Ureter (tissue), 1 donor: ENCODE measurements at regions not wholly inside any gene's neighbourhood (a gene's known extent, or its start where the extent isn't known, plus 50 kb on each side); places are given as distances from the start of the nearest gene placed in this dataset.
"Not testable (repeated sequence)": the region's sequence is repeated elsewhere in the genome, so short reads cannot be mapped to it uniquely, and the experiment has no call there.

Experiments
- DNase-seq: peaks from one replicate; pipeline ENCODE4 v3.0.0-alpha.2; 2020; ENCODE audit warnings: low spot score
- donor health status: DM: yes; HTN: yes; CAD: no.

DNA sequence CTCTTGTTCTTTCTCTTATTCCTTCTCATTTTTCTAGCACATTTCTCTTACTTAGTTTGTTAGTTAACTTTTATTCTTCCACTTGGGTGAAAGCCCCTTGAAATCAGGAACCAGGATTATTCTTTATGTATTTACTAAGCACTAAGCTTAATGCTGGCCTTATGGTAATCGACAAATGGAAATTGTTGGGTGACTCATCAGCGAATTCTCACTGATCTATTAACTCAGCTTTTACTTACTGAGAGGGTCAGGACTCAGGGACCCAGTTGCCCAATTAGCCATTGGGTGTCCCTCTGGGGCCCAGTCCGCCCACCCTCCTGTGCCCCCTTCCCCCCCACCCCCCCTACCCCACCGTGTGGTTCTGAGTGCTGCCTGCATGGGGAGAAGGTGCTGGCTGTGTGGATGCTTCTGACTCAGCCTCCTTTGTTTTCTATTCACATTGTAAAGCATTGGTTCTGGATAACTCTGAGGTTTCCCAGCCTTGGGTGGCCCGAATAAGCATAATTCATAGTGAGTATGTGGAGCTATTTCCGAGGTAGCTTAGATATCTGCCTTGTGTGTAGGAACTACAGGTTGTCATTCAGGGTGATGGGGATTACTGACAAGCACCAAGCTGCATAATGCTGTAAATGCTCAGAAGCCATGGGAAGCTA lies 240.9 kb downstream of the FGF9 start:
- DNase-seq = no peak

- no peak for DNase-seq
These were observed 242.1 kb downstream of the FGF9 start for GRCh38 chr13:21913010-21913409.

DNA sequence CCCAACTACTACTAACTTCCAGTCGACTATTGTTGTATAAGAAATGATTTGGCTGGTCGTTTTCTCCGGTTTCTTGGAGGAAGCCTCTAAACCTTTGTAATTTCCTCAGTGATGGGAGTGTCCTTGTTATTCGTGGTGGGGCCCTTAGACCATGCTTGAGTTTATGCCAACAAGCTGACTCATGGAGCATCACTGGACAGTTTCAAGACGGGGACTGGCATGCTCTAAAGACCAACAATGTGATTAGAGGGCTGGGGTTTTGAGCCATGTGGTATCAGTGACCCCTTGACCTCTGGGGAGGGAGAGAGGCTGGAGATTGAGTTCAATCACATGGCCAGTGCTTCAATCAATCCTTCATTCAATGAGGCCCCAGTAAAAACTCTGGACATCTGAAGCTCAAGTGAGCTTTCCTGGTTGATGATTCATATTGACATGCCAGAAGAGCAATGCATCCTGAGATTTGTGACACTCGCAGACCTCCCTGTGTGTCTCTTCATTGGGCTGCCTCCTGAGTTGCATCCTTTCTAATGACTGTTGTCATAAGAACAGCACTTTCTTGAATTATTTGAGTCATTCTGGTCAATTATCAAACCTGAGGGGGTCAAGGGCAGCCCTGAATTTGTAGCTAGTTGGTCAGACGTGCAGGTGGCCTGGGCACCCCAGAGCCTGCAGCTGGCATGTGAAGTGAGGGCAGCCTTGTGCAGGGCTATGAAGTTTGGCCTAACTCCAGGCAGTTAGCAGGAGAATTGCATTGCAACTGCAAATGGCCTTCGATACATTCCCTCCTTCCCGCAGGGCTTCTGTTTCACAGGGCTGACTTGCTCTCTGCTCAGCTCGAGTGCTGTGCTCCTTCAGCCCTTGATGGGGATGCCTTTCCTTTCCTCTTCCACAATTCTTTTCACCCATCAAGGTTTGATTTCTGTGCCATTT lies 246.5 kb downstream of the FGF9 start:
- DNase-seq = no peak

GRCh38 chr13:21920802-21921201 lies 249.9 kb downstream of the FGF9 start:
- not testable (repeated sequence) for DNase-seq

- no peak for DNase-seq
These were observed 254.1 kb downstream of the FGF9 start for GRCh38 chr13:21924958-21925357.

- DNase-seq = no peak
These were observed 254.8 kb downstream of the FGF9 start for GRCh38 chr13:21925720-21926119.

DNA sequence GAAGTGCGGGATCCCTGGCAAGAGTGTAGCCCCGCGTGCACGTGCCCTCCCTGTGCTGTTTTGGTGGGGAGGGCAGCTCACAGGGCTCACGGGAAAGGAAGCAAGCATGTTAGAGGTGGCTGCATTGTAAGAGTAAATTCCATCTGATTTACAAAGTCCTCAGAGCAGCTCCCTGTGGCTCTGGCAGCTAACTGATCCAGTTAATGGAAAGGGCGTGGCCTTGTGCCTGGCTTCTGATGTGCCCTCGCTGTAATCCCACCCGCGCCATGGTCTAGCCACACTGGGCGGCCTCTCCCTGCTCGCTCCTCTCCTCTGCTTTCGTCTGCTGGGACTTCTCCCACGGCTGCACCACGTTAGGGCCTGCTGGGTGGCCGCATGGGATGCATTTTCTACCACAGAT lies 258.5 kb downstream of the FGF9 start:
- no peak for DNase-seq

GRCh38 chr13:21930536-21930935 lies 259.7 kb downstream of the FGF9 start:
- DNase-seq = no peak

- no peak for DNase-seq
These were observed 261.7 kb downstream of the FGF9 start for GRCh38 chr13:21932578-21932977.

DNA sequence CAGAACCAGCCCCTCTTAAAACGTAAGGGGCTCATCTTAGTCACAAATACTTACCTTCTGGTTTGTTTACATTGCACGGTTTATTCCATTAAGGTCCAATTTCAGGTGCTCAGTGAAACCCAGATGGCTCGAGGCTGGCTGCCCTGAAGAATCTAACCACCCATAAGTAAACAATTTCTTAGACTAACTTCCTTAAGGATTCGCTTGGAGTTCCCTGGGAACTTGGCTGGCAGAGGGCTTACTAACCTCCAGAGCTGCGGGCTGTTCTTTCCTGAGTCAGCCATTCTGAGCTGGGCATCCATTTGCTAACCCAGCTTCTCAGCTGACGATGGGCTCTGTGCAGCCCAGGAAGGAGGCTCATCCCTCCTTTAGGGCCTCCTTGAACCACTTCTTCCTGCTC lies 262.1 kb downstream of the FGF9 start:
- DNase-seq = no peak

- no peak for DNase-seq
These were observed 263.4 kb downstream of the FGF9 start for GRCh38 chr13:21934284-21934683.

DNA sequence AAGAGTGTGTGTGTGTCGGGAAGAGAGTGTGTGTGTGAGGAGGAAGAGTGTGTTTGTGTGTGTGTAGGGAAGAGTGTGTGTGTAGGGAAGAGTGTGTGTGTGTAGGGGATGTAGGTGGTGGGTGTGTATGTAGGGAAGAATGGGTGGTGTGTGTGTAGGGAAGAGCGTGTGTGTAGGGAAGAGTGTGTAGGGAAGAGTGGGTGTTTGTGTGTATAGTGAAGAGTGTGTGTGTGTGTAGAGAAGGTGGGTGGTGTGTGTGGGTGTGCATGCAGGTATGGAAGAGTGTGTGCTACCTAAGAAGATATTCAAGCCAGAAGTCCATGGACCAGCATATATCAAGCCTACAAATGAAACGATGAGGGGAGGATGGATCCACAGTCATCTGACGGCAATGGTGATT lies 265.8 kb downstream of the FGF9 start:
- no peak for DNase-seq

DNA sequence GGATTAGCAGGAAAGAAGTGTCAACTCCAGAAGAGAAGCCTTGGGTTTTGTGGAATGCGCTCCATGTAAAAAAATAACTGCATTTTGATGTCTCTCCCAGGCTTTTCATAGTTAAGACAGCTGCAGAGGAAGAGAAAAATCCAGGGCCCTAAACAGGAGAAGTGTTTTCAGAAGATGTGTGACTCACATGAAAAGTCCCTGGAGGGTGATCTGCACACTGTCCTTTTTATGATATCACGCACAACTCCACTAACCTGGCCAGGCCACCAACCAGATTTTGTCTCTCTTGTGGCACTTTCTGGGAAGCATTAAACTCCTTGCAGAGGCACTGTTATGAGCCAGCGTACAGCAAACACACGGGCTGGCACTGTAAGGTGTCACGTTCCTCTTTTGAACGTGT lies 267.3 kb downstream of the FGF9 start:
- DNase-seq = no peak

DNA sequence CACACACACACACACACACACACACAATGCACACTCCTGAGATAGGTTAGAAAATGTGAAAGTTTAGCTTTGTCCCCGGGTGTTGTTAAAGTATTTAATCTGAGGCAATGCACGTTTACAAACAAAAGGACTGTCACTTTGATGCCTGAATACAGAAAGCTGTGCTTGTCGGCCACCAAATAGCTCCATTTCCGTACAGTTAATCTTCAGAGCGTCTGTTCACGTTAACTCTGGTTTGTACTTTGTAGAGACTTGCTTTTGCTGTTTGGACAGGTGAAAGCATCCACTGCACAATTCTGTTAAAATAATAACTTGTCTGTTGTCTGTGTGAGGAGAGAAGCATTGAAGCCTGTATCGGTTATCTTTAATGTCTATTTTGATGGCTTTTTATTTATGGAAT lies 267.8 kb downstream of the FGF9 start:
- no peak for DNase-seq

DNA sequence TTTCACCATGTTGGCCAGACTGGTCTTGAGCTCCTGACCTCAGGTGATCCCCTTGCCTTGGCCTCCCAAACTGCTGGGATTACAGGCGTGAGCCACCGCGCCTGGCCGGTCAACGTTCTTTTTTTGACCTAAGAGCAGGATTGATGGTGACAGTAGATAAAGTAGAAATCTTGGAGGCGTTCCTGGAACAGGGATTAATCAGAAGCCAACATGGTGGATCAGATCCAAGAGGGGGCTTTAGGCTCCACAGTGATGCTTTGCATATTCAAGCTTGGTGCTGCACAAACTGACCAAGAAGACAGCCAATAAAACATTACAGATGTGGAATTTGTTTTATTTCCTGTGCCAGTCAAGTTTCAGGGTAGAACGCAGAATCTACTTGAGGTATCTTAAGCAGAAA lies 271.2 kb downstream of the FGF9 start:
- DNase-seq = no peak

DNA sequence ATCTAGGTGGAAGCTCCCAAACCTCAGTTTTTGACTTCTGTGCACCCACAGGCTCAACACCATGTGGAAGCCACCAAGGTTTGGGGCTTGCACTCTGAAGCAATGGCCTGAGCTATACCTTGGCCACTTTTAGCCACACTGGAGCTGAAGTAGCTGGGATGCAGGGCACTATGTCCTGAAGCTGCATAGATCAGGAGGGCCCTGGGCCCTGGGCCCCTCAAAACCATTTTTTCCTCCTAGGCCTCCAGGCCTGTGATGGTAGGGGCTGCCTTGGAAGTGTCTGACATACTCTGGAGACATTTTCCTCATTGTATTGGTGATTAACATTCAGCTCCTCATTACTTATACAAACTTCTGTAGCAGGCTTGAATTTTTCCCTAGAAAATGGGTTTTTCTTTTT lies 273.7 kb downstream of the FGF9 start:
- no peak for DNase-seq

DNA sequence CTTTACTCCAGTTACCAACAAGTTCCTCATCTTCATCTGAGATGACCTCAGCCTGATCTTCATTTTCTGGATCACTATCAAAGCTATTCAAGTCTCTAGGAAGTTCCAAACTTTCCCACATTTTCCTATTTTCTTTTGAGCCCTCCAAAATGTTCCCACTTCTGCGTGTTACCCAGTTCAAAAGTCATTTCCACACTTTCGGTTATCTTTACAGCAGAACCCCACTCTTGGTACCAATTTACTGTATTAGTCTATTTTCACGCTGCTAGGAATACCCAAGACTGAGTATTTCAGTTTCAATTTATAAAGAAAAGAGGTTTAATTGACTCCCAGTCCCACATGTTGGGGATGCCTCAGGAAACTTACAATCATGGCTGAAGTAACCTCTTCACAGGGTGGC lies 274.3 kb downstream of the FGF9 start:
- no peak for DNase-seq

GRCh38 chr13:21946964-21947363 lies 276.1 kb downstream of the FGF9 start:
- no peak for DNase-seq

GRCh38 chr13:21948769-21949474 lies 278.0 kb downstream of the FGF9 start:
- DNase-seq = no peak

- DNase-seq = no peak
These were observed 279.1 kb downstream of the FGF9 start for GRCh38 chr13:21949818-21950429.

- DNase-seq = no peak
These were observed 285.8 kb downstream of the FGF9 start for GRCh38 chr13:21956666-21957065.

- no peak for DNase-seq
These were observed 287.0 kb downstream of the FGF9 start for GRCh38 chr13:21957833-21958232.
